GM12878 (cell line): ENCODE measurements at regions not wholly inside any gene's neighbourhood (a gene's known extent, or its start where the extent isn't known, plus 50 kb on each side); places are given as distances from the start of the nearest gene placed in this dataset.

ENCODE experiments used
- BRCA1 ChIP-seq: IDR thresholded peaks from 2 replicates; pipeline ENCODE4 v1.6.1; 2011; ENCODE audit warnings: low read depth, low read length, improper control_type of control experiment
- EZH2 ChIP-seq: IDR thresholded peaks from 2 replicates; pipeline ENCODE4 v1.6.1; 2012; ENCODE audit warnings: low read depth, mild to moderate bottlenecking, control low read depth, inconsistent platforms, low read length, borderline replicate concordance; ENCODE audit not compliant: control insufficient read depth
- HDAC2 ChIP-seq: fragments of 200-600 bp; sonication (generic); IDR thresholded peaks from 2 replicates; pipeline ENCODE4 v1.6.1; 2017
- MAX ChIP-seq: IDR thresholded peaks from 2 replicates; pipeline ENCODE4 v1.6.1; 2012; ENCODE audit warnings: low read depth, low read length, improper control_type of control experiment
- TF ChIP-seq, protein P1 (sequence below), 3 experiments: IDR thresholded peaks in 2 of 3; conservative IDR thresholded peaks in 1 of 3; 2 replicates each; pipeline ENCODE4 v1.5.1; 2011; ENCODE audit warnings: low read depth in 3 of 3, low read length in 3 of 3, mild to moderate bottlenecking in 3 of 3, control low read depth in 2 of 3, moderate library complexity in 2 of 3, inconsistent platforms in 1 of 3, mixed read lengths in 1 of 3; ENCODE audit not compliant: control insufficient read depth in 2 of 3, insufficient read depth in 1 of 3; ENCODE audit errors: extremely low read depth in 1 of 3

DNA sequence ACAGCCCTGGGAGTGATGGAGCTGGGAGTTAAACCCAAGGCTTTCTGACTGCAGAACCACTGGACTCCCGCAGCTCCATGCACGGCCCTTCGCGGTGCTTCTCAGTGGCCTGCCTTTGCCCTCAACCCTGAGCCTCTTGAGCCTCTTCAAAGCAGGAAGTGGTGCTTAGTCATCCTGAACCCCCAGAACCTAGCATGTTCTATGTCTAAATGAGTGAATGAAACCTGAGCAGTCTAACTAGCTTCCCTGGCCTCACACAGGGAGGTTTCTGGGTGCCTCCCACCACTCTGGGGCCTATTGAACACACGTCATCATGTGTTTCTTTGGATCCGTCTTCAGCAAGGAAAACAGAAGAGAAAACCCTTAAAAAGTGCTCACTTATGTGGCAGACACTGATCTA is 117.9 kb upstream of the SFSWAP start:
- TF ChIP-seq HDAC2 (no peak), BRCA1 (no peak), EZH2 (no peak), MAX (no peak)
- TF ChIP-seq, protein P1, sequence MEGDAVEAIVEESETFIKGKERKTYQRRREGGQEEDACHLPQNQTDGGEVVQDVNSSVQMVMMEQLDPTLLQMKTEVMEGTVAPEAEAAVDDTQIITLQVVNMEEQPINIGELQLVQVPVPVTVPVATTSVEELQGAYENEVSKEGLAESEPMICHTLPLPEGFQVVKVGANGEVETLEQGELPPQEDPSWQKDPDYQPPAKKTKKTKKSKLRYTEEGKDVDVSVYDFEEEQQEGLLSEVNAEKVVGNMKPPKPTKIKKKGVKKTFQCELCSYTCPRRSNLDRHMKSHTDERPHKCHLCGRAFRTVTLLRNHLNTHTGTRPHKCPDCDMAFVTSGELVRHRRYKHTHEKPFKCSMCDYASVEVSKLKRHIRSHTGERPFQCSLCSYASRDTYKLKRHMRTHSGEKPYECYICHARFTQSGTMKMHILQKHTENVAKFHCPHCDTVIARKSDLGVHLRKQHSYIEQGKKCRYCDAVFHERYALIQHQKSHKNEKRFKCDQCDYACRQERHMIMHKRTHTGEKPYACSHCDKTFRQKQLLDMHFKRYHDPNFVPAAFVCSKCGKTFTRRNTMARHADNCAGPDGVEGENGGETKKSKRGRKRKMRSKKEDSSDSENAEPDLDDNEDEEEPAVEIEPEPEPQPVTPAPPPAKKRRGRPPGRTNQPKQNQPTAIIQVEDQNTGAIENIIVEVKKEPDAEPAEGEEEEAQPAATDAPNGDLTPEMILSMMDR (IDR thresholded peaks at IDR 0.05 in 2 of 3, conservative IDR thresholded peaks at IDR 0.05 in 1 of 3; ENCODE audit: control insufficient read depth in 2 of 3, extremely low read depth in 1 of 3, insufficient read depth in 1 of 3, low read depth in 3 of 3, low read length in 3 of 3), result no peak
